GM12878 (cell line): ENCODE measurements at regions not wholly inside any gene's neighbourhood (a gene's known extent, or its start where the extent isn't known, plus 50 kb on each side); places are given as distances from the start of the nearest gene placed in this dataset.
A peak's percentile ranks its signal among the peaks of the same experiment; 100 is the strongest.

Source experiments
- ATAC-seq: fragments of 200-7000 bp; cut with Tn5 transposase; 3 replicates; pipeline ENCODE4 v1.9.1; 2020; ENCODE audit warnings: mild to moderate bottlenecking, moderate library complexity
- BruUV-seq: library from RNA; stranded (reverse); fragments of 400-500 nt; replicated peaks from 2 replicates; lab custom pipeline; 2021; lab: Mats Ljungman, UMichigan
- CTCF ChIA-PET: fragments of 300-600 bp; sonication (Branson Sonifier 250); formaldehyde crosslinking; extraction: SDS; loops from one replicate; lab custom pipeline; 2021; ENCODE audit warnings: inconsistent platforms; lab: Yijun Ruan, JAX
- POLR2A ChIA-PET: fragments of 350-600 bp; formaldehyde crosslinking; extraction: SDS; loops from one replicate; lab custom pipeline; 2021; ENCODE audit warnings: inconsistent platforms; lab: Charles Lee
- RAD21 ChIA-PET: fragments of 300-600 bp; sonication (Branson Sonifier 250); formaldehyde crosslinking; loops from one replicate; lab custom pipeline; 2023; ENCODE audit warnings: antibody characterized with exemption; ENCODE audit not compliant: unreplicated experiment; lab: Charles Lee
- SMC1A ChIA-PET: fragments of 300-600 bp; sonication (Branson Sonifier 250); formaldehyde crosslinking; loops from one replicate; lab custom pipeline; 2023; ENCODE audit not compliant: unreplicated experiment, uncharacterized antibody; lab: Charles Lee
- DNase-seq: peaks from one replicate; pipeline ENCODE4 v3.0.0-alpha.2; 2011; ENCODE audit warnings: low read depth, low spot score
- FAIRE-seq: peaks from 3 replicates; lab custom pipeline; 2011; peaks lifted over from hg19 to GRCh38; lab: Jason Lieb, UNC
- H2AFZ ChIP-seq: 2 replicates; pipeline ENCODE4 v1.6.0; 2011; ENCODE audit warnings: low read depth, low read length, control low read depth; ENCODE audit not compliant: control insufficient read depth
- H3K27ac ChIP-seq: 2 replicates; pipeline ENCODE4 v1.5.1; 2011; ENCODE audit warnings: control low read depth; ENCODE audit not compliant: control insufficient read depth, insufficient read depth
- H3K27me3 ChIP-seq, 2 experiments: replicated peaks in 1 of 2; 2 replicates each; pipeline versions ENCODE4 v1.6.0 to v1.6.1; 2011; ENCODE audit warnings: low read length in 1 of 2; ENCODE audit not compliant: control insufficient read depth in 2 of 2, insufficient read depth in 2 of 2
- H3K36me3 ChIP-seq, 2 experiments: 2 replicates each; pipeline ENCODE4 v1.5.1; 2011; ENCODE audit warnings: low read length in 1 of 2; ENCODE audit not compliant: control insufficient read depth in 2 of 2, insufficient read depth in 2 of 2
- H3K4me1 ChIP-seq: 2 replicates; pipeline ENCODE4 v1.6.1; 2011; ENCODE audit warnings: mild to moderate bottlenecking, low read length, moderate library complexity, mixed read lengths; ENCODE audit not compliant: control insufficient read depth, insufficient read depth
- H3K4me2 ChIP-seq: 2 replicates; pipeline ENCODE4 v1.6.0; 2011; ENCODE audit warnings: control low read depth; ENCODE audit not compliant: control insufficient read depth, insufficient read depth
- H3K4me3 ChIP-seq: fragments of 200-600 bp; sonication (generic); 2 replicates; pipeline ENCODE4 v1.5.1; 2016
- H3K79me2 ChIP-seq: 2 replicates; pipeline ENCODE4 v1.6.0; 2011; ENCODE audit warnings: low read length; ENCODE audit not compliant: control insufficient read depth, insufficient read depth
- H3K9ac ChIP-seq: 2 replicates; pipeline ENCODE4 v1.8.0; 2011; ENCODE audit warnings: low read length, control low read depth, mixed read lengths; ENCODE audit not compliant: control insufficient read depth, insufficient read depth
- H3K9me3 ChIP-seq: replicated peaks from 3 replicates; pipeline ENCODE4 v1.5.1; 2011; ENCODE audit warnings: mild to moderate bottlenecking, low read length; ENCODE audit not compliant: control insufficient read depth, insufficient read depth
- H4K20me1 ChIP-seq: 2 replicates; pipeline ENCODE4 v1.6.0; 2011; ENCODE audit not compliant: control insufficient read depth, insufficient read depth
- ATF7 ChIP-seq: fragments of 450-650 bp; IDR thresholded peaks from 2 replicates; pipeline ENCODE4 v1.6.1; 2016; ENCODE audit warnings: low read depth, mild to moderate bottlenecking
- CEBPB ChIP-seq, 2 experiments: fragments of 150-350 bp in 1 of 2; IDR thresholded peaks; 2 replicates each; pipeline ENCODE4 v1.6.1; 2012 to 2014; ENCODE audit warnings: low read depth in 2 of 2, low read length in 2 of 2, borderline replicate concordance in 1 of 2, inconsistent platforms in 1 of 2
- CHD4 ChIP-seq: fragments of 200-600 bp; sonication (generic); IDR thresholded peaks from 2 replicates; pipeline ENCODE4 v1.6.1; 2016; ENCODE audit warnings: mild to moderate bottlenecking
- E2F8 ChIP-seq: fragments of 450-650 bp; IDR thresholded peaks from 2 replicates; pipeline ENCODE4 v1.6.1; 2018; ENCODE audit warnings: mild to moderate bottlenecking, low read depth, moderate library complexity; ENCODE audit not compliant: partially characterized antibody
- IKZF1 ChIP-seq: fragments of 450-650 bp; conservative IDR thresholded peaks from 2 replicates; pipeline ENCODE4 v1.6.1; 2017; ENCODE audit warnings: antibody characterized with exemption, mild to moderate bottlenecking
- IKZF2 ChIP-seq, 2 experiments: fragments of 450-650 bp; IDR thresholded peaks; 2 replicates each; pipeline ENCODE4 v1.6.1; 2017; ENCODE audit warnings: mild to moderate bottlenecking in 2 of 2, moderate library complexity in 2 of 2
- JUNB ChIP-seq: IDR thresholded peaks from 2 replicates; pipeline ENCODE4 v1.6.1; 2016; ENCODE audit warnings: antibody characterized with exemption, mild to moderate bottlenecking
- MTA2 ChIP-seq: fragments of 450-650 bp; IDR thresholded peaks from 2 replicates; pipeline ENCODE4 v1.6.1; 2016; ENCODE audit warnings: low read depth, mild to moderate bottlenecking, moderate library complexity
- NKRF ChIP-seq: fragments of 450-650 bp; conservative IDR thresholded peaks from 2 replicates; pipeline ENCODE4 v1.6.1; 2017; ENCODE audit warnings: mild to moderate bottlenecking, moderate library complexity
- RELB ChIP-seq: fragments of 450-650 bp; IDR thresholded peaks from 2 replicates; pipeline ENCODE4 v1.6.1; 2017; ENCODE audit warnings: low read depth, mild to moderate bottlenecking, moderate library complexity
- RUNX3 ChIP-seq: IDR thresholded peaks from 2 replicates; pipeline ENCODE4 v1.6.1; 2012; ENCODE audit warnings: low read length, inconsistent platforms
- SPI1 ChIP-seq: IDR thresholded peaks from 2 replicates; pipeline ENCODE4 v1.6.1; 2011; ENCODE audit warnings: low read depth, mild to moderate bottlenecking, low read length, moderate library complexity, borderline replicate concordance; ENCODE audit not compliant: insufficient read depth
- SUZ12 ChIP-seq: fragments of 200-600 bp; sonication (generic); IDR thresholded peaks from one replicate; pipeline ENCODE4 v1.6.1; 2018; ENCODE audit warnings: antibody characterized with exemption, mild to moderate bottlenecking; ENCODE audit not compliant: unreplicated experiment
- WGBS: methylation state at CpG from one replicate; pipeline ENCODE4 v1.1.6; 2016; ENCODE audit warnings: low lambda C conversion rate; ENCODE audit not compliant: insufficient replicate concordance, insufficient coverage; ENCODE audit errors: missing lambda C conversion rate; 5-methylcytosine and 5-hydroxymethylcytosine counted together
- in situ Hi-C: fragments of 300-500 bp; cut with MboI; formaldehyde crosslinking; loops from 9 replicates; pipeline ENCODE4 v1.14.3; 2018; ENCODE audit warnings: mixed read lengths
- intact Hi-C: fragments of 100-400 bp; cut with micrococcal nuclease; formaldehyde crosslinking; loops from one replicate; pipeline ENCODE4 v1.14.2; 2022; ENCODE audit not compliant: unreplicated experiment

- TF ChIP-seq E2F8: no peak
Observed at GRCh38 chr6:134424165-134424797, 106.4 kb upstream of the SGK1 start (continued).

- no TSS peak for BruUV-seq
- Histone ChIP-seq H3K27ac (no peak overlapping the region), H3K9me3 (no peaks in the 10 kb centered on the region), H3K4me3 (no peak overlapping the region), H3K27me3 (no peaks in the 10 kb centered on the region), H2AFZ (no peak overlapping the region), H3K9ac (no peak overlapping the region), H3K79me2 (no peaks in the 10 kb centered on the region), H3K36me3 (no peaks in the 10 kb centered on the region), H3K4me2 (no peak overlapping the region), H3K4me1 (no peaks in the 10 kb centered on the region), H4K20me1 (no peaks in the 10 kb centered on the region)
- in situ Hi-C loops: no loop called here
- 28% methylated on average over 6 of the region's 6 CpGs for whole genome bisulfite sequencing
- POLR2A ChIA-PET: no interaction called here
- FAIRE-seq: no peak
- intact Hi-C loops: no loop called here
- SMC1A ChIA-PET: interaction anchor here (1.2 to 1.6 kb wide), 2 partner anchors 13 to 19 kb away, joined by 3 read pairs; no protein-coding TSS in a partner anchor
- DNase-seq: no peak
- CTCF ChIA-PET: no interaction called here
- ATAC-seq: peak; percentile 74
- RAD21 ChIA-PET: interaction anchor here (0.6 kb wide), 1 partner anchor 19 kb away, joined by 3 read pairs; no protein-coding TSS in a partner anchor
- TF ChIP-seq CHD4: no peak
- TF ChIP-seq SUZ12: no peak
- TF ChIP-seq IKZF1: peak; percentile 69
- TF ChIP-seq NKRF: no peak
- no peak for TF ChIP-seq CEBPB (IDR thresholded peaks at IDR 0.05; ENCODE audit: borderline replicate concordance in 1 of 2, low read depth in 2 of 2, low read length in 2 of 2)
- TF ChIP-seq ATF7: peak; percentile 44; the same call in 1 of the 2 replicates
- peak; percentile 45; the same call in 1 of the 2 replicates for TF ChIP-seq JUNB
- TF ChIP-seq MTA2: peak; percentile 58; the same call in 1 of the 2 replicates
- TF ChIP-seq RELB: peak; percentile 44; the same call in 1 of the 2 replicates
- TF ChIP-seq RUNX3: peak; percentile 46
- peak; percentile 79; the same call in 1 of the 2 replicates for TF ChIP-seq SPI1
- TF ChIP-seq IKZF2 (IDR thresholded peaks at IDR 0.05): peak; percentile 70 to 76
Observed at GRCh38 chr6:134422426-134423231, 104.7 kb upstream of the SGK1 start.
